Activated CD4-positive, alpha-beta T cell treated with anti-CD3 and anti-CD28 coated beads for 36 hours (primary cell): ENCODE measurements at regions not wholly inside any gene's neighbourhood (a gene's known extent, or its start where the extent isn't known, plus 50 kb on each side); places are given as distances from the start of the nearest gene placed in this dataset.

Experiments
- ATAC-seq: fragments of 200-7000 bp; cut with Tn5 transposase; one replicate; pipeline ENCODE4 v1.10.0; 2021; ENCODE audit warnings: mild to moderate bottlenecking, moderate library complexity
- CTCF ChIA-PET: fragments of 350-600 bp; sonication (Branson Sonifier 250); formaldehyde crosslinking; loops from one replicate; lab custom pipeline; 2021; ENCODE audit warnings: antibody characterized with exemption; lab: Charles Lee
- POLR2A ChIA-PET: fragments of 350-600 bp; sonication (Branson Sonifier 250); formaldehyde crosslinking; loops from one replicate; lab custom pipeline; 2021; ENCODE audit warnings: antibody characterized with exemption, inconsistent platforms; lab: Charles Lee
- DNase-seq: peaks from one replicate; pipeline ENCODE4 v3.0.0-alpha.2; 2020
- H3K27ac Mint-ChIP-seq: one replicate; pipeline ENCODE4 v1.8.0; 2021; ENCODE audit warnings: mixed read lengths
- H3K27me3 Mint-ChIP-seq: one replicate; pipeline ENCODE4 v1.8.0; 2021; ENCODE audit warnings: mixed read lengths
- H3K36me3 Mint-ChIP-seq: one replicate; pipeline ENCODE4 v1.8.0; 2021; ENCODE audit warnings: low read depth, mixed read lengths
- H3K4me1 Mint-ChIP-seq: one replicate; pipeline ENCODE4 v1.8.0; 2021; ENCODE audit warnings: mixed read lengths
- H3K4me3 Mint-ChIP-seq: one replicate; pipeline ENCODE4 v1.8.0; 2021; ENCODE audit warnings: mild to moderate bottlenecking, moderate library complexity, mixed read lengths
- H3K9me3 Mint-ChIP-seq: one replicate; pipeline ENCODE4 v1.8.0; 2021; ENCODE audit warnings: low read depth, mixed read lengths
- intact Hi-C, 2 experiments: fragments of 100-400 bp; cut with DNase I in 1 of 2; cut with micrococcal nuclease in 1 of 2; formaldehyde crosslinking; loops; one replicate each; pipeline versions ENCODE4 v1.14.2 to v1.15.1; 2022 to 2024; cut with DNase I, micrococcal nuclease

DNA sequence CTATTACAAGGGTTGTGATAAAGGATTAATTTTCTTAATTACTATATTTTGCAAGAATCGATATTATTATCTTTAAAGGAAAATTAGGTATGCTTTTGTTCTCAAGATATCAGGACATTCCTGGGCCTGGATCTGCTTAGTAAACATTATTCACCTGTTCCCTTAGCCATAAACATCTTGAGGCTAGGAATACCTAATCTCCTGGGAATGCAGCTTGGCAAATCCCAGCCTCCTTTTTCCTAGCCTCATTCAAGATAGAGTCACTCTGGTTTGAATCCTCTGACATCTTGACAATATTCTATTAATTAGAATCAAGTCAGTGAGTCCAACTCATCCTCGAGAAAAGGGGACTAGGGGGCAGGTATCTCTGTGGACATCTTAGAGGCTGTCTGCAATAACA lies 327.1 kb downstream of the STIM2 start:
- POLR2A ChIA-PET = no interaction called here
- CTCF ChIA-PET = no interaction called here
- Mint-ChIP-seq H3K9me3 (peaks cover 1% of the 10 kb centered on the region), H3K4me1 (no peaks in the 10 kb centered on the region), H3K4me3 (no peak overlapping the region), H3K27ac (no peak overlapping the region), H3K36me3 (no peaks in the 10 kb centered on the region), H3K27me3 (peaks cover 7% of the 10 kb centered on the region)
- no peak for DNase-seq
- intact Hi-C loops = no loop called here
- ATAC-seq = no peak

GRCh38 chr4:27189683-27190082 lies 329.0 kb downstream of the STIM2 start:
- ATAC-seq = no peak
- Mint-ChIP-seq H3K36me3 (no peaks in the 10 kb centered on the region), H3K27ac (no peak overlapping the region), H3K4me3 (no peak overlapping the region), H3K9me3 (peaks cover 1% of the 10 kb centered on the region), H3K27me3 (peaks cover 7% of the 10 kb centered on the region), H3K4me1 (no peaks in the 10 kb centered on the region)
- ChIA-PET POLR2A (no interaction called here), CTCF (no interaction called here)
- DNase-seq = no peak
- intact Hi-C loops = no loop called here

- ChIA-PET POLR2A (no interaction called here), CTCF (interaction anchor here (0.8 kb wide), 1 partner anchor 1239 kb away, joined by 3 read pairs; no protein-coding TSS in a partner anchor)
- no peak overlapping the region for H3K27ac Mint-ChIP-seq
- ATAC-seq = no peak
- no peak overlapping the region for H3K4me3 Mint-ChIP-seq
- H3K36me3 Mint-ChIP-seq = no peaks in the 10 kb centered on the region
- intact Hi-C loops = no loop called here
- no peaks in the 10 kb centered on the region for H3K4me1 Mint-ChIP-seq
- peaks cover 7% of the 10 kb centered on the region for H3K27me3 Mint-ChIP-seq
- no peak for DNase-seq
- peaks cover 1% of the 10 kb centered on the region for H3K9me3 Mint-ChIP-seq
These were observed 331.0 kb downstream of the STIM2 start for GRCh38 chr4:27191592-27191991.

GRCh38 chr4:27194599-27195176 lies 334.0 kb downstream of the STIM2 start:
- H3K4me1 Mint-ChIP-seq = no peaks in the 10 kb centered on the region
- no peak for ATAC-seq
- no peaks in the 10 kb centered on the region for H3K9me3 Mint-ChIP-seq
- no peak overlapping the region for H3K27ac Mint-ChIP-seq
- no peak overlapping the region for H3K4me3 Mint-ChIP-seq
- ChIA-PET POLR2A (no interaction called here), CTCF (interaction anchor here (1.1 kb wide), 1 partner anchor 146 kb away, joined by 4 read pairs; no protein-coding TSS in a partner anchor)
- no peaks in the 10 kb centered on the region for H3K36me3 Mint-ChIP-seq
- DNase-seq = no peak
- peaks cover 4% of the 10 kb centered on the region for H3K27me3 Mint-ChIP-seq
- intact Hi-C loops = no loop called here

- no peaks in the 10 kb centered on the region for H3K27me3 Mint-ChIP-seq
These were observed 337.6 kb downstream of the STIM2 start for GRCh38 chr4:27198246-27198645.

DNA sequence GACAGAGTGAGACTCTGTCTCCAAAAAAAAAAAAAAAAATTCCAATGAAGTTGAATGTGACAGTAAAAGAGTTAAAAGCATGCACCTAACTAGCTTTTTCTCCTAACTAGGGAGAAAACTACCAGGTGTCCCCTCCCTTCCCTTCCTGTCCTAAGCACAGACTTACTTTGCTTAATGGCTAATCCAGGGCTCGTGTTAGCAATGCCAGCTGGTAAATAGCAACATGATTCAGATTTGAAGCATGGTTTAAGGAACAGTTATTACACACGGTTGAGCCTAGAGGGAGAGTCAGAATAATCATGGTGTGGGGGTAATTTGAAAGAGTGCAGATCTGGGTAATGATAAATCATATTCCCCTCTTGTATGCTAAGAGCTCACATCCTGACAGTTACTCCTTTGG lies 338.3 kb downstream of the STIM2 start:
- POLR2A ChIA-PET = no interaction called here
- intact Hi-C loops = no loop called here
- ATAC-seq (no peak), DNase-seq (no peak)
- Mint-ChIP-seq H3K4me3 (no peak overlapping the region), H3K27me3 (no peaks in the 10 kb centered on the region), H3K9me3 (no peaks in the 10 kb centered on the region), H3K27ac (no peak overlapping the region), H3K36me3 (no peaks in the 10 kb centered on the region), H3K4me1 (no peaks in the 10 kb centered on the region)
- CTCF ChIA-PET = no interaction called here

More at GRCh38 chr4:27198246-27198645, 337.6 kb downstream of the STIM2 start:
- no peak overlapping the region for H3K4me3 Mint-ChIP-seq
- H3K36me3 Mint-ChIP-seq = no peaks in the 10 kb centered on the region
- intact Hi-C loops = no loop called here
- ChIA-PET CTCF (no interaction called here), POLR2A (no interaction called here)
- DNase-seq (no peak), ATAC-seq (no peak)
- no peaks in the 10 kb centered on the region for H3K4me1 Mint-ChIP-seq
- no peak overlapping the region for H3K27ac Mint-ChIP-seq
- H3K9me3 Mint-ChIP-seq = no peaks in the 10 kb centered on the region

GRCh38 chr4:27206009-27206408 lies 345.4 kb downstream of the STIM2 start:
- Mint-ChIP-seq H3K4me1 (no peaks in the 10 kb centered on the region), H3K4me3 (no peak overlapping the region), H3K27ac (no peak overlapping the region), H3K9me3 (no peaks in the 10 kb centered on the region), H3K36me3 (no peaks in the 10 kb centered on the region), H3K27me3 (peaks cover 2% of the 10 kb centered on the region)
- no peak for ATAC-seq
- POLR2A ChIA-PET = no interaction called here
- CTCF ChIA-PET = interaction anchor here (1.2 kb wide), 1 partner anchor 158 kb away, joined by 4 read pairs; no protein-coding TSS in a partner anchor
- intact Hi-C loops = no loop called here
- no peak for DNase-seq

DNA sequence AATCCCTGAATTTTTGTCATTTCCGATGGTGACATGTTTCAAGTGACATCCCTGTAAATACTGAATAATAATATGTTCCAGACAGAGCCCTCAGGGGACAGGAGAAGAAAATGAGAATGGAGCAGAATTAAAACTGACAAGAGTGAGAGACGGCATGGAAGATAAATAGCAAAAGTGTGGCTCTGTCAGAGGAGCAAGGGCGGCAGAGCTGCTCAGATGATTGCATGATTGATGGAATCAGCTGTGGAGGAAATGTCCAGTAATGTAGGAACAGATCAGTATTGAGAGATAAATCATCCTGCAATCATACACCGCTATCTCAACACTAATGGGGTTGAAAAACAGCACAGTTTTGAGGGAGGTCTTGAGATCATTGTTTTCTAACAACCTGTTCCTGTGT lies 350.3 kb downstream of the STIM2 start:
- no peak for DNase-seq
- Mint-ChIP-seq H3K36me3 (no peaks in the 10 kb centered on the region), H3K27me3 (peaks cover 2% of the 10 kb centered on the region), H3K4me3 (no peak overlapping the region), H3K9me3 (no peaks in the 10 kb centered on the region), H3K27ac (no peak overlapping the region), H3K4me1 (no peaks in the 10 kb centered on the region)
- POLR2A ChIA-PET = no interaction called here
- no peak for ATAC-seq
- CTCF ChIA-PET = no interaction called here
- intact Hi-C loops = no loop called here

- intact Hi-C loops = no loop called here
- Mint-ChIP-seq H3K27ac (no peak overlapping the region), H3K4me1 (no peaks in the 10 kb centered on the region), H3K9me3 (no peaks in the 10 kb centered on the region), H3K27me3 (peaks cover 2% of the 10 kb centered on the region), H3K36me3 (no peaks in the 10 kb centered on the region), H3K4me3 (no peak overlapping the region)
- ChIA-PET POLR2A (no interaction called here), CTCF (no interaction called here)
- DNase-seq (no peak), ATAC-seq (no peak)
These were observed 353.4 kb downstream of the STIM2 start for GRCh38 chr4:27214010-27214409.

- no peaks in the 10 kb centered on the region for H3K9me3 Mint-ChIP-seq
- no peaks in the 10 kb centered on the region for H3K36me3 Mint-ChIP-seq
- intact Hi-C loops = no loop called here
- H3K27ac Mint-ChIP-seq = no peak overlapping the region
- POLR2A ChIA-PET = no interaction called here
- H3K4me1 Mint-ChIP-seq = no peaks in the 10 kb centered on the region
- CTCF ChIA-PET = no interaction called here
- DNase-seq (no peak), ATAC-seq (no peak)
- H3K4me3 Mint-ChIP-seq = no peak overlapping the region
- no peaks in the 10 kb centered on the region for H3K27me3 Mint-ChIP-seq
These were observed 354.7 kb downstream of the STIM2 start for GRCh38 chr4:27215220-27215826.

- Mint-ChIP-seq H3K9me3 (no peaks in the 10 kb centered on the region), H3K27me3 (no peaks in the 10 kb centered on the region), H3K4me1 (no peaks in the 10 kb centered on the region), H3K4me3 (no peak overlapping the region), H3K36me3 (no peaks in the 10 kb centered on the region), H3K27ac (no peak overlapping the region)
- POLR2A ChIA-PET = interaction anchor here (0.6 kb wide), 1 partner anchor 22 kb away, joined by 3 read pairs; no protein-coding TSS in a partner anchor
- no peak for DNase-seq
- ATAC-seq = no peak
- intact Hi-C loops = no loop called here
- CTCF ChIA-PET = no interaction called here
These were observed 356.7 kb downstream of the STIM2 start for GRCh38 chr4:27217261-27217769.

- ChIA-PET POLR2A (no interaction called here), CTCF (no interaction called here)
- Mint-ChIP-seq H3K9me3 (no peaks in the 10 kb centered on the region), H3K4me3 (no peak overlapping the region), H3K27me3 (no peaks in the 10 kb centered on the region), H3K36me3 (no peaks in the 10 kb centered on the region), H3K4me1 (no peaks in the 10 kb centered on the region), H3K27ac (no peak overlapping the region)
- DNase-seq (no peak), ATAC-seq (no peak)
- intact Hi-C loops = no loop called here
These were observed 357.4 kb downstream of the STIM2 start for GRCh38 chr4:27218013-27218412.
